ENCODE measurements at regions not wholly inside any gene's neighbourhood (a gene's known extent, or its start where the extent isn't known, plus 50 kb on each side); places are given as distances from the start of the nearest gene placed in this dataset.
"Not testable (repeated sequence)": the region's sequence is repeated elsewhere in the genome, so short reads cannot be mapped to it uniquely, and the experiment has no call there.

DNA sequence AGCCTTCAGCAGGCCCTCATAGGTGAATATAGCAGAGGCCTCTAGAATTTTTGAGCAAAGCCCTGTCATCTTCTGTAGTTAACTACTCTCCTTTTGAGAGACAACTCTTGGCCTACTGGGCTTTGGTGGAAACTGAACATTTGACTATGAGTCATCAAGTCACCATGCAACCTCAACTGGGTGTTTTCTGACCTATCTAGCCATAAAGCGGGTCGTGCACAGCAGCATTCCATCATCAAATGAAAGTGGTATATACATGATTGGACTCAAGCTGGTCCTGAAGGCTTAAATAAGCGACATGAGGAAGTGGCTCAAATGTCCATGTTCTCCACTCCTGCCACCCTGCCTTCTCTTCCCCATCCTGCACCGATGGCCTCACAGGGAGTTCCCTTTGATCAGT, 1115.5 kb downstream of the TAF11L14 start:
- in situ Hi-C loops (cut with MboI; ENCODE audit: low sequenced_read_pairs) = no loop called here

DNA sequence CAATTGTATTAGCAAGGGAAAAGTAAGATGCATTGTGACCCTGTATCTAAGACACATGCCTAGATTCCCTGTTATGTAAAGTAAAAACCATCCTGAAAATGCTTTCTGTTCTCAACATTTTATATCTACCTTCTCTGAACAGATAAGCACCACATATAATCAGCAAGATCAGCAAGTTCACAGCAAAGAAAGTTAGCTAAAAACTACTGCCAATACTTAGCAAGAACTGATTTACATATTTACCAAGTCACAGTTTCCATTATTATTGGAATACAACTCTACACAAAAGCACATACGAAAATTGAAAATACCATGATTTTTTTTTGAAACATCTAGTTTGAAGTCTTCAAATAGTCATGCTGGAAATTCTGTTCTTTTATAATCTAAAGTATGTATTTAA, 1118.1 kb downstream of the TAF11L14 start:
- in situ Hi-C loops (cut with MboI; ENCODE audit: low sequenced_read_pairs) = no loop called here

DNA sequence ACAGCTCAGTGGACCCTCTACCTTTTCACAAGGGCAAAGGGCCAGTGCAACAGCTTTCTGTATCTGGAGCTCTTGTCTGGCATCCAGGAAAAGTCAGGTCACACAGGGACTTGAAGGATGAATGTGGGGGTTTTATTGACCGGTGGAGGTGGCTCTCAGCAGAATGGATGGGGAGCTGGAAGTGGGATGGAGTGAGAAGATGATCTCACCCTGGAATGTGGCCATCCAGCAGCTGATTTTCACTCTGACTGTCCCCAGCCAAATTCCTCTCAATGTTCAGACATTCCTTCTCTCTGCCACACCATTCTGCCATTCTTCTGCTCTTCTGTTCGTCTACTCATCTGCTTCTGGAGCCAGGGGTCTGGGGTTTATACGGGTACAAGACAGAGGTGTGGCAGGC, 1119.9 kb downstream of the TAF11L14 start:
- in situ Hi-C loops (cut with MboI; ENCODE audit: low sequenced_read_pairs) = no loop called here

DNA sequence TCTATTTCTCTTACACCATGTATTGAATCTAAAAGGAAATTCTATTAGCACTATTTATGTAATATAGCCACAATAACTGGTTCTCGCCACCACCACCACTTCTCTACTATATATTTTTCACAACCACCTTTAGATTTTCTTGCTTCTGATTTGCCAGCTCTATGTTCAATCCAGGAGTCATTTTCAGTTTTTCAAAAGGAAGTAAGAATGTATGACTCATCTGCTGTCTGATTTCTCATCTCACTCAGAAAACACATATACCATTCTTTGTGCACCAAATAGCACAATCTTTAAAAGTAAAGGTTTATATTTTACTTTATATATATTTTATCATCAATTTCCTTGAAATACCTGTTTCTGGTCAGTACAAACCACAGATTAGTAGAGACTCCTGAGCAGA, 1127.5 kb downstream of the TAF11L14 start:
- in situ Hi-C loops (cut with MboI; ENCODE audit: low sequenced_read_pairs) = no loop called here

DNA sequence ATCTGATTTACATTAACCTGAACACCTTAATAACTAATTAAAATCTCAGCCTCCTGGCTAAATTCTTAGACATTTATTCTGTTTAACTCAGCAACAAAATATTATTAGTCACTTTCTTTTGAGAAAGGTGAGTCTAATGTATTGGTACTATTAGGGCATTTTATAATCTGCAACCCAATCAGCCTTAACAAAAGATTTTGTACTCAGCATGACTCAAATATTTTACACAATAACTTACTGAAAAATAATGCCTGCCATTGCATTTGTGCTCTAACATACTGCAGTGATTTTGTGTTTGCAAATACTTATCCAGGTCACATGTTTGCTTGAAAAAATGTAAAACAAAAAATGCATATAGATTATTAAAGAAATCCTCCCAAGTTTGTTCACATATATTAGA, 1129.9 kb downstream of the TAF11L14 start:
- in situ Hi-C loops (cut with MboI; ENCODE audit: low sequenced_read_pairs) = no loop called here

DNA sequence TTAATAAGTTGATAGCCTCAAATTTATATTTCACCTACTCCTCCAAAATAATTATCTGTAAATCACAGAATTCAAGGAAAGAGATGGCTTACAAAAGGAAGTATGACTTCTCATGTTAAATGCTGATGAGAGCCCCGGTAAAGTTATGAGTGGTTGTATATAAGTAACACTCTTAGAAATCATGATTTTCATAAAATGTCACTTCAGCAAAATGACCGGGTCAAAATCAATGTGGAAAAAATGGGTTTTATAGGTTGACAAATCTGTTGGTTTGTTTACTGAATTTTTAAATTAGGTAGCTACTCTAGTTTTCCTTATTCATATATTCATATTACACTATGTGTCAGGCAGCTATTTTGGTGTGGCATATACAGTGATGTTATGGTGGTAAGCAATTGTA, 1131.0 kb downstream of the TAF11L14 start:
- in situ Hi-C loops (cut with MboI; ENCODE audit: low sequenced_read_pairs) = no loop called here

DNA sequence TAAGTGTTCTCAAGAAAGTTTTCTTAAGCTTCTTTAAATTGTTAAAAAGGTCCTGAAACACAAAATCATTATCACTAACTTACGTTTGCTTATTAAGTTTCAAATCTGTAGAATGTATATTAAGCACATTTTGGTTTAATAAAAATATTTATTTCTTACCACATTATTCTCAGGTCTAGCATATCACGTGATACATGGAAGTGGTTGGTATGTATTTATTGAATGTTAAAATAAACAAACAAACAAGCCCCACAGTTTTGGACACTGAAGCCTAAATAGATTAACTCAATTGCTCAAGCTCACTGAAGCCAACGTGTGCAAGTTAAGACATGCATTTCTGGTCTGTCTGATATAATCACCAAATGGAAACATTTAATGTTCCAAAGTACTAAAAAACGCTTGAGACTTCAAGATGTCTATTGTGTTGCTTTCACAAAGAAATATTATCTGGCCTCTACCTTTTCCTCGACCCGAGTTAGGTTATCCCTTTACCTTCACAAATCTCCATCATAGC, 1136.9 kb downstream of the TAF11L14 start:
- in situ Hi-C loops (cut with MboI; ENCODE audit: low sequenced_read_pairs) = no loop called here

DNA sequence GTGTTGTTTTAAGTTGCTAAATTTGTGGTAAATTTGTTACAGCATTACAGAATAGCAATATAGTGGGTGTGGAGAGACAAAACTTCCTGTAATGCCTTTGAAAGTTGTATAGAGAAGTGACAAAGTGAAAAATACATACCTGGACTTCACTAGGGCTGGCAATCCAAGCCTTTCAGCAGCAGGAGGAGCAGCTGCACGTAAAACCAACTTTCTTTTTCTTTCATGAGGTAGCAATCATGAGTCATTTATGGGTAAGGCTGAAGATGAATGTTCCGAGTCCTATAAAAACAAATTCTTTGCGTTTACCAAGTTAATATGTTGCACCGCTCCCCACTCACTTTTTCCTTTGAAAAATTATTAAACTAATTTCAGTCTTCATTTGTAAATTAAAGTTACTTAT, 1138.2 kb downstream of the TAF11L14 start:
- in situ Hi-C loops (cut with MboI; ENCODE audit: low sequenced_read_pairs) = no loop called here

DNA sequence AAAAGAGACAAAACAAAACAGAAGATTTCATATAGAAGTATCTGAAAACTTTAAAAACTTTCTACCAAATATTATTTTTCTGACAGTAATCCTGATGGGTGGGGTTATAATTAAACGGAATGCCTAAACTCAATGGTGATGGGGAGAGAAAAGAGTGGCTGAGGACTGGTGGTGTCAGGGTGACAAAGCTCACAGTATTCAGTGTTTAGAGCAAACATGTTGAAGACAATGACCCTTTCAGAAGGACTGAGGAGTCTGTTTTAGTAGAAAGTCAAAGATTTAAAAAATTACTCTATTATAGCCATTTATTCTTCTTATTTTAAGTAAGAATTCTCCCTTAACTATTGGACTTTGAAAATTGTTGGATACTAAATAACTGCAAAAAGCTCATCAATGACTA, 1144.0 kb downstream of the TAF11L14 start:
- in situ Hi-C loops (cut with MboI; ENCODE audit: low sequenced_read_pairs) = no loop called here

DNA sequence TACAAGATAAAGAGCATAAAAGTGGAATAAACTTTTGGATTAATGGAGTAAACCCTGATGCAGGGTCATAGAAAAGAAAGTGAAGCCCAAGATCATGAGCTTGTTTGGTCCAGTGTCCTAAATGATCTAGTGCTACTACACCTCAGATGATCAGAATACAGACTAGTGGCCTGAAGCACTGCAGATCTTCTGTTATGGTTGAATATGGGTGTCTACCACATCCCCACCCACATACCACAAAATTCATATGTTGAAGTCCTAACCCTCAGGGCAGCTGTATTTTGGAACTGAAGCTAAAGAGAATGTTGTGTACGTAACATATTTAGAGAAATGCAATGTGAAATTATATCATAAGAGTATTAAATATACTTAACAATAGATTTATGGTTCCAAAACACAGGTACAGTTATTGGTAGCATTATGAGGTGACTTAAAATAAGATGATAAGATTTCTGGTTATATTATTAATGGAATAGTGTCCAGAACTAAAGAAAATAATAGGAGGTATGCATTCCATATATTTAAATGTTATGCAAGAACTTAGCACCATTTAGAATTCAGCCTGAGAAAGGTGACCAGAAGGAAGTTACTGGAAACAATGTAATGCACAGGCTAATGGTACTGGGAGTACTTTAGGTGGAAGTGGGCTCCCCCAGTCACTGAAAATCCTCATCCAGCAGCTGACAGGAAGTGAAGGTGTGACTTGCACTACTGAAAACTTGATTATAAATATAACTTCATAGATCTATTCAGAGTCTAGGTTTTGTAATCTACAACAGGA, 1155.1 kb downstream of the TAF11L14 start:
- in situ Hi-C loops (cut with MboI; ENCODE audit: low sequenced_read_pairs) = no loop called here

DNA sequence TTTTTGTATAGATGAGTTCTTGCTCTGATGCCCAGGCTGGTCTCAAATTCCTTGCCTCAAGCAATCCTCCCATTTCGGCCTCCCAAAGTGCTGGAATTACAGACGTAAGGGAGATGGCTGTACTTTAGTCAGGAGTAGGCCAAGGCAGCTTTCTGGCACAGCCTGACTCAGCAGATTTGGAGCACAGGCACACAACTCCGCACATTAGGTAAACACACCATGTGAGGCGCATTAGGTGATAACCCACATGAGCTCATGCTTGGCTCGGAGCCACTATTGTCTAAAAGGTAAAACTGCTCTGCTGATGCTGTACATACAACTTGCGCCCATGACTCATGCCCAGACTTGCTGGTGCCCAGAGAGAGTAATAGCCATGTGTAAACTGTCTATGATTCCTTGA, 1157.9 kb downstream of the TAF11L14 start:
- in situ Hi-C loops (cut with MboI; ENCODE audit: low sequenced_read_pairs) = no loop called here

DNA sequence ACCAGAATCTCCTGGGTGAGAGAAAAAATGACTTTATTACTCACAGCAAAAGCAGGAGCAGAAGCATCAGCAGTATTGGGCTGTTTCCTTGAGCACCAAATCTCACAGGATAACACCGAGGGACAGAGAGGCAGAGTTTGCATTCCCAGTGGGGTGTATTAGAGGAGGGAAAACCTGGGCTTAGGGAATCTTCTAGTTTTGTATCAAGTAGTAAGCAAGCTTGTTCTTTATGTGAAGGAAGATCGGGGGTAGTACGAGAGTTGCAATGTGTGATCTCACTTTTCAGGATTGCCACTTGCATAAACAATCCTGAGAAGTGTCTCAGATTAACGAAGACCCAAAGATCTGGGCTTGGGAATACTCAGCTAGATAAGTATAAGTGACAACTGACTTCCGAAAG, 1163.0 kb downstream of the TAF11L14 start:
- in situ Hi-C loops (cut with MboI; ENCODE audit: low sequenced_read_pairs) = no loop called here

DNA sequence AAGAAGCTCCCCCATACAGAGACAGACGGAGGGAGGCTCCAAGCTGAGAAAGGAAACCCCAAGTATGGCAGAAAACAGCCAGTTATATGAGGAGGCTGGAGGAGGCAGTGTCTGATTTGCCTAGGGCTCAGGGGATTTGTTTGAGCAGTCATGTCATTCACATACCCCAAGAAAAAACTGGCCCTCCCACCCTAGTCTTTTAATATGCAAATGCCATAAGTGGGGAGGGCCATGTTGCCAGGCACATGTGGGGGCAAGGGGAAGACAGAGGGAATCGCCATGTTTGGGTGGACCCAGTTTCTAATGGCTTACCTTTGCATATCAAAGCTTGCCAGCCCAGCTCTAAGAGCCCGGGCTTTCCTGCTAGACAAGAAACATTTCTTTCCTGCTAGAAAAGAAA, 1163.8 kb downstream of the TAF11L14 start:
- in situ Hi-C loops (cut with MboI; ENCODE audit: low sequenced_read_pairs) = no loop called here

DNA sequence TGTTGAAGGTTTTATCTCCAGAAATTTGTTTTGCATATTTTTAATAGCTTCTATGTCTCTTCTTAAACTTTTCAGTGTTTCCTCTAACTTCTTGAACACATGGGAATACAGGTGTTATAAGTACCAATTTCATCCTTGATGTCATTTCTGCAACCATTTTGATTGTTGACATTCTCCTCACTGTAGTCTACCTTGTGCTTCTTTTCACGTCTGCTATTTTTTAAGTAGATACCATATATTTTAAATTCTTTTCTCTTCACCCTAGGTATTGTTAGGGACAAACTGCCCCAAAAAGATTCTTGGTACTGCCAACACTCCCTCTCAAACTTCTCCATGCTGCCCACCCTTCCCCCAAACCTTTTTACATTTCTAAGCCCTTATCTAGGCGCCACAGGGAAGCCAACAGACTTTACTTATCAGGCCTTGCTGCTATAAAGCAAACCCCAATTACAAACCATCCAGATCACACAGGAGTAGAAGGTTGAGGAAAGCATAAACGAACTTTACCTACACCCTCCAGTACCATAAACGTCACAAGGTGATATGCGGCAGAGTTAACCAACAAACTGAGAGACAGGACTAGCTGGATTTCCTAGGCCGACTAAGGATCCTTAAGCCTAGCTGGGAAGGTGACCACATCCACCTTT, 1165.3 kb downstream of the TAF11L14 start:
- in situ Hi-C loops (cut with MboI; ENCODE audit: low sequenced_read_pairs) = no loop called here

DNA sequence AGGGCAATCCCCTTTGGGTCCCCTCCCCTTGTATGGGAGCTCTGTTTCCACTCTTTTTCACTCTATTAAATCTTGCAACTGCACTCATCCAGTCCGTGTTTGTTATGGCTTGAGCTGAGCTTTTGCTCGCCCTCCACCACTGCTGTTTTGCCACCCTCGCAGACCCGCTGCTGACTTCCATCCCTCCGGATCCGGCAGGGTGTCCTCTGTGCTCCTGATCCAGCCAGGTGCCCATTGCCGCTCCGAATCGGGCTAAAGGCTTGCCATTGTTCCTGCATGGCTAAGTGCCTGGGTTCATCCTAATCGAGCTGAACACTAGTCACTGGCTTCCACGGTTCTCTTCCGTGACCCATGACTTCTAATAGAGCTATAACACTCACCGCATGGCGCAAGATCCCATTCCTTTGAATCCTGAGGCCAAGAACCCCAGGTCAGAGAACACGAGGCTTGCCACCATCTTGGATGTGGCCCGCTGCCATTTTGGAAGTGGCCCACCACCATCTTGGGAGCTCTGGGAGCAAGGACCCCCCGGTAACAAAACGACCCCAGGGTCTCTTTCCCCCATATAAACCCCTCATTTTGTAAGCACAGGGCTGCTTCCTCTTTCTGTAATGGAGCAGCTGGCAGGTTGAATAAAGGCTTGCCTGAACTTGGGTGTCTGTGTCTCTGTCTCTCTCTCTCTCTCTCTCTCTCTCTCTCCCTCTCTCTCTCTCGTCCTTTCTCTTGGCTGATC, 1166.2 kb downstream of the TAF11L14 start:
- in situ Hi-C loops (cut with MboI; ENCODE audit: low sequenced_read_pairs) = no loop called here

DNA sequence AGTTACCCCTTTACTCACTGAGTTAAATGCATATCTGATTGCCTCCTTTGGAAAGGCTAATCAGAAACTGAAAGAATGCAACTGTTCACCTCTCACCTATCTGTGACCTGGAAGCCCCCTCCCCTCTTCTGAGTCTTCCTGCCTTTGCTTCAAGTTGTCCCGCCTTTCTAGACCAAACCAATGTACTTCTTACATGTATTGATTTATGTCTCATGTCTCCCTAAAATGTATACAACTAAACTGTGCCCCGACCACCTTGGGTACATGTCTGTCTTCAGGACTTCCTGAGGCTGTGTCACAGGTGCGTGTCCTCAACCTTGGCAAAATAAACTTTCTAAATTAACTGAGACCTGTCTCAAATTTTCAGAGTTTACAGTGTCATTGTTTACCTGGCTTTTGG, 1167.2 kb downstream of the TAF11L14 start:
- in situ Hi-C loops (cut with MboI; ENCODE audit: low sequenced_read_pairs) = not testable (repeated sequence)

DNA sequence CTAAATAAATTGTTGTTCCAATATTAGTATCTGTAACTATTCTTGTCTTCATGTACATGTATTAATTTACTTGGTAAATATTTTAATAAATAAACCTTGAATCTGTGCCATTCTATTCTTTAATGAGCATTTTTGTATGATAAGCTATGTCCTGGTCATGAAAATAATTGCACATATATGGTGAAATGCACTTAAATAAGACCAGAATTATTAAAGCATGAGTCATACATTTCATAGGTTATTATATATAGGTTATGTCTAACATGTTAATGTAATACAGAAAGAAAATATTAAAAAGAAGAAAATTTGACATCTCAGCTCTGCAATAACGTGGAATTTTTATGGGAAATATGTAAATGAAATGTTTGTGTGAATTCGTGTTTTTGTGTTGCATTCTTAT, 1168.1 kb downstream of the TAF11L14 start:
- in situ Hi-C loops (cut with MboI; ENCODE audit: low sequenced_read_pairs) = no loop called here

DNA sequence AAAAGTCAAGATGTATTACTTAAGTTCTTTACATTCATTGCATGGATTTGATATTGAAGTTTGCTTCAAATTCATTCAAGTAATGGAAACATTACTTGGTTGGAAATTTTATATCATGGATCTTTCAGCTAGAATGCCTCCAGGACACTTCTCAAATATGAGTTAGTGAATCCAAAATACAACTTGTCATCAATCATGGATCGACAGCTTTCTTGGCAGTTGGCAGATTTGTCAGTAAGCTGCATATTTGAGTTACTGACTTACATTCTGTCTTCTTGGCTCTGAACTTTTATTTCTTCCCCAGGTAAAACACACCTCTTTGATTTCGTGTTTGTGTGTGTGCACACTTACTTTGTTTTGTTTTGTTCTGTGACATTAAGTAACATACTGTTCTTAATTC, 1171.1 kb downstream of the TAF11L14 start:
- in situ Hi-C loops (cut with MboI; ENCODE audit: low sequenced_read_pairs) = no loop called here

DNA sequence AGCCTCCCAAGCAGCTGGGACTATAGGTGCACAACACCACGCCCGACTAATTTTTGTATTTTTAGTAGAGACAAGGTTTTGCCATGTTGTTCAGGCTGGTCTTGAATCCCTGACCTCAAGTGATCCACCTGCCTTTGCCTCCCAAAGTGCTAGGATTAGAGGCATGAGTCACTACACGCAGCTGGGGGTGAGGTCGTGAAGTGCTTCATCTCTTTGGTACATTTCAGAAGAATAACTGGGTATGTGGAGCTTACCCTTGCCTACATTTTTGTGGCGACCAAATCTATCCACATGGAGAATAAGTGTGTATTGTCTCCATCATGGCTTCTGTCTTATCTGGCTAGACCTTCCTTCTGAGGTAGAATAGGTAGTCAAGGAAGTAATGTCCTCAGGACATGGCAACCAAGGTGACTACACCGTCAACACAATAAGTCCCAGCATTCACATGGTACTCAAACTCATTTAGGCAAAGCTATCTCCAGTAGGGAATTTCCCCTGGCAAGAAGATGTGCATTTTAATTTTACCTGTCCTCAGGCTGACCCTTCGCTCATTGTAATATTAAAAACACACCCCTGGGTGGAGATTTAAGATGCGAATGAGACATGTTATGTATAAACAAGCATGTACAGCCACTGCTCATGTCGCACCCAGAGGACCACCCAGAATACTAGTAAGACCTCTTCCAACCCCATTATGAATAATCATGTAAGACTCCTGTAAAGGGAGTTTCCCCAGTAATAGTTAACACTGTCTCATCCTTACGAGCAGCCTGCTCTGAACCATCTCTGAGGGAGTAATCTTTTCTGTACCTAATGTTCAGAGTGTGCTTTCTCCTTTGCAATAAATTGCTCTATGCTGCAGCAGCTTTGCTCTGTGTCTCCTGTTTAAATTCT, 1173.2 kb downstream of the TAF11L14 start:
- in situ Hi-C loops (cut with MboI; ENCODE audit: low sequenced_read_pairs) = no loop called here

DNA sequence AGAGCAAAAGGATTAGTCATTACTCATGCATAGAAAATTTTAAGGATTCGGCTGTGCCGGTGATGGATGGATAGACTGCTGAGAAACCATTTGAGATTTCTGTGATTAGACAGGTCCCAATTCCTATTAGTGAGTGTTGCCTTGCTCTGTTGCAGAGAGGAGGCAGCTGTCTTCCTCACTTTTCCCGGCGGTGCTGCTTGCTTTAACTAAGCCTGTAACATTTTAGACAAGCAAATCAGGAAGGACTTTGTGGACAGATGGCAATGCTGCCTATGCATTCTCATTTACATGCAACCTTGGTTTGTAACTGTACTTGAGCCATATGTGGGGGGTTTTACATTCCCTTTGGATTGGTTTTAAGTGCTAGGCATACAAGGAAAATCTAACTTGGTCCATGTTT, 1176.3 kb downstream of the CDH18 start:
- in situ Hi-C loops (cut with MboI; ENCODE audit: low sequenced_read_pairs) = no loop called here

DNA sequence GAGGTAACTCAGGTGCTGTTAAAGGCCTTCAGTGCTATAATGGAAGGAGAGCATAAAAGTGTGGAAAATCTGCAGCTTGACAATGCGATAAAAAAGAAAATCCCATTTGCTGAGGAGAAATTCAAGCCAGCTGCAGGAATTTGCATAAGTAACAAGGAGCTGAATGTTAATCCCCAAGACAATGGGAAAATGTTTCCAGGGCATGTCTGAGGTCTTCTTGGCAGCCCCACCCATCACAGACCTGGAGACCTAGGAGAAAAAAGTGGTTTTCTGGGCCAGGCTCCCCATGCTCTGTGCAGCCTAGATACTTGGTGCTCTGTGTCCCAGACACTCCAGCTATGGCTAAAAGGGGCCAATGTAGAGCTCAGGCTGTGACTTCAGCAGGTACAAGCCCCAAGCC, 1159.6 kb downstream of the CDH18 start:
- in situ Hi-C loops (cut with MboI; ENCODE audit: low sequenced_read_pairs) = no loop called here

Data from HL-60/S4 (cell line).